Vagina (tissue), 2 donors: ENCODE measurements at regions not wholly inside any gene's neighbourhood (a gene's known extent, or its start where the extent isn't known, plus 50 kb on each side); places are given as distances from the start of the nearest gene placed in this dataset.
A peak's percentile ranks its signal among the peaks of the same experiment; 100 is the strongest.

Source experiments
- DNase-seq, 2 donors: peaks; one replicate each; pipeline ENCODE4 v3.0.0-alpha.2; 2017; ENCODE audit errors: extremely low spot score in 2 of 2
- H3K27ac ChIP-seq: fragments of 200-600 bp; sonication (generic); one replicate; pipeline ENCODE4 v1.5.1; 2019
- H3K27me3 ChIP-seq: fragments of 200-600 bp; sonication (generic); one replicate; pipeline ENCODE4 v1.5.1; 2019
- H3K36me3 ChIP-seq, 2 donors: fragments of 200-600 bp; sonication (generic); one replicate each; pipeline ENCODE4 v1.5.1; 2017 to 2019
- H3K4me1 ChIP-seq: fragments of 200-600 bp; sonication (generic); one replicate; pipeline ENCODE4 v1.5.1; 2019
- H3K4me3 ChIP-seq, 2 donors: fragments of 200-600 bp; sonication (generic); 1 replicate in 1 of 2; 2 replicates in 1 of 2; pipeline ENCODE4 v1.5.1; 2016 to 2019
- H3K9me3 ChIP-seq: fragments of 200-600 bp; sonication (generic); one replicate; pipeline ENCODE4 v1.5.1; 2019
- CTCF ChIP-seq, 3 experiments: fragments of 450-650 bp in 2 of 3; fragments of 200-600 bp in 1 of 3; sonication (generic) in 1 of 3; IDR thresholded peaks; one replicate each; pipeline ENCODE4 v1.5.1; 2017 to 2019; ENCODE audit warnings: antibody characterized with exemption in 3 of 3, mild to moderate bottlenecking in 2 of 3, moderate library complexity in 2 of 3
- POLR2A ChIP-seq, 2 donors: fragments of 450-650 bp; IDR thresholded peaks; one replicate each; pipeline ENCODE4 v1.6.1; 2017; ENCODE audit warnings: antibody characterized with exemption in 2 of 2, mild to moderate bottlenecking in 2 of 2, moderate library complexity in 2 of 2
- POLR2AphosphoS5 ChIP-seq, 2 donors: sonication (generic); formaldehyde crosslinking; IDR thresholded peaks; one replicate each; pipeline ENCODE4 v1.9.0; 2017; ENCODE audit warnings: antibody characterized with exemption in 2 of 2, mild to moderate bottlenecking in 2 of 2, low read depth in 1 of 2; ENCODE audit not compliant: insufficient read depth in 1 of 2
- intact Hi-C: fragments of 100-400 bp; cut with DNase I; formaldehyde crosslinking; loops from one replicate; pipeline ENCODE4 v1.15.1; 2023

- H3K9me3 ChIP-seq = no peaks in the 10 kb centered on the region
- H3K27ac ChIP-seq = no peak overlapping the region
- H3K4me3 ChIP-seq = no peak overlapping the region
- no peaks in the 10 kb centered on the region for H3K4me1 ChIP-seq
- no peaks in the 10 kb centered on the region for H3K27me3 ChIP-seq
- intact Hi-C loops = no loop called here
- peak in 1 of 2 donors; percentile 11 for DNase-seq
- TF ChIP-seq POLR2A (IDR thresholded peaks at IDR 0.05) (no peak), CTCF (IDR thresholded peaks at IDR 0.05) (no peak), POLR2AphosphoS5 (IDR thresholded peaks at IDR 0.05; ENCODE audit: insufficient read depth in 1 of 2, low read depth in 1 of 2) (no peak)
- no peaks in the 10 kb centered on the region for H3K36me3 ChIP-seq
Measured at GRCh38 chr4:24456431-24456830, 127.9 kb downstream of the DHX15 start.

GRCh38 chr4:24453951-24454350 lies 130.4 kb downstream of the DHX15 start:
- H3K36me3 ChIP-seq = no peaks in the 10 kb centered on the region
- no peak overlapping the region for H3K4me3 ChIP-seq
- no peak for TF ChIP-seq CTCF (IDR thresholded peaks at IDR 0.05)
- TF ChIP-seq POLR2AphosphoS5 (IDR thresholded peaks at IDR 0.05; ENCODE audit: insufficient read depth in 1 of 2, low read depth in 1 of 2) = no peak
- no peak for TF ChIP-seq POLR2A (IDR thresholded peaks at IDR 0.05)
- intact Hi-C loops = no loop called here
- DNase-seq = peak in 1 of 2 donors; percentile 13
- no peak overlapping the region for H3K27ac ChIP-seq
- no peaks in the 10 kb centered on the region for H3K4me1 ChIP-seq
- no peaks in the 10 kb centered on the region for H3K27me3 ChIP-seq
- H3K9me3 ChIP-seq = no peaks in the 10 kb centered on the region

- Histone ChIP-seq H3K36me3 (no peaks in the 10 kb centered on the region), H3K4me1 (no peaks in the 10 kb centered on the region), H3K27ac (no peak overlapping the region), H3K27me3 (no peaks in the 10 kb centered on the region), H3K4me3 (no peak overlapping the region), H3K9me3 (no peaks in the 10 kb centered on the region)
- intact Hi-C loops = no loop called here
- TF ChIP-seq POLR2A (IDR thresholded peaks at IDR 0.05) (no peak), CTCF (IDR thresholded peaks at IDR 0.05) (no peak), POLR2AphosphoS5 (IDR thresholded peaks at IDR 0.05; ENCODE audit: insufficient read depth in 1 of 2, low read depth in 1 of 2) (no peak)
- peak in 1 of 2 donors; percentile 13 for DNase-seq
Measured at GRCh38 chr4:24451870-24452269, 132.5 kb downstream of the DHX15 start.

GRCh38 chr4:24443200-24443599 lies 141.2 kb downstream of the DHX15 start:
- Histone ChIP-seq H3K27me3 (no peaks in the 10 kb centered on the region), H3K27ac (no peak overlapping the region), H3K4me3 (no peak overlapping the region), H3K9me3 (no peaks in the 10 kb centered on the region), H3K4me1 (no peaks in the 10 kb centered on the region), H3K36me3 (no peaks in the 10 kb centered on the region)
- TF ChIP-seq POLR2A (IDR thresholded peaks at IDR 0.05) (no peak), POLR2AphosphoS5 (IDR thresholded peaks at IDR 0.05; ENCODE audit: insufficient read depth in 1 of 2, low read depth in 1 of 2) (no peak), CTCF (IDR thresholded peaks at IDR 0.05) (no peak)
- intact Hi-C loops = no loop called here
- peak in 1 of 2 donors; percentile 74 for DNase-seq

- Histone ChIP-seq H3K4me1 (no peaks in the 10 kb centered on the region), H3K27ac (no peak overlapping the region), H3K27me3 (no peaks in the 10 kb centered on the region), H3K9me3 (no peaks in the 10 kb centered on the region), H3K4me3 (no peak overlapping the region), H3K36me3 (no peaks in the 10 kb centered on the region)
- intact Hi-C loops = no loop called here
- no peak for DNase-seq
- TF ChIP-seq POLR2AphosphoS5 (IDR thresholded peaks at IDR 0.05; ENCODE audit: insufficient read depth in 1 of 2, low read depth in 1 of 2) (no peak), POLR2A (IDR thresholded peaks at IDR 0.05) (no peak), CTCF (IDR thresholded peaks at IDR 0.05) (no peak)
Measured at GRCh38 chr4:24440765-24441164, 143.6 kb downstream of the DHX15 start.
